HUES64 (cell line): ENCODE measurements at regions not wholly inside any gene's neighbourhood (a gene's known extent, or its start where the extent isn't known, plus 50 kb on each side); places are given as distances from the start of the nearest gene placed in this dataset.
"Not testable (repeated sequence)": the region's sequence is repeated elsewhere in the genome, so short reads cannot be mapped to it uniquely, and the experiment has no call there.

Experiments
- H3K27ac ChIP-seq: 2 replicates; pipeline ENCODE4 v1.7.0; 2013; ENCODE audit warnings: low read depth, low read length, inconsistent platforms
- H3K27me3 ChIP-seq: 2 replicates; pipeline ENCODE4 v1.6.1; 2013; ENCODE audit warnings: mild to moderate bottlenecking, low read length; ENCODE audit not compliant: insufficient read depth
- H3K36me3 ChIP-seq: 2 replicates; pipeline ENCODE4 v1.6.1; 2013; ENCODE audit warnings: mild to moderate bottlenecking, low read length; ENCODE audit not compliant: insufficient read depth
- H3K4me1 ChIP-seq: 2 replicates; pipeline ENCODE4 v1.6.1; 2013; ENCODE audit warnings: mild to moderate bottlenecking, low read length, moderate library complexity; ENCODE audit not compliant: insufficient read depth
- H3K4me3 ChIP-seq: 2 replicates; pipeline ENCODE4 v1.5.1; 2013; ENCODE audit warnings: mild to moderate bottlenecking, low read length, moderate library complexity
- H3K9ac ChIP-seq: 2 replicates; pipeline ENCODE4 v1.6.1; 2013; ENCODE audit warnings: mild to moderate bottlenecking, low read depth, low read length
- H3K9me3 ChIP-seq: 2 replicates; pipeline ENCODE4 v1.6.1; 2013; ENCODE audit warnings: low read depth, low read length; ENCODE audit not compliant: insufficient read depth
- WGBS: fragments of 150-250, 120-280 bp; methylation state at CpG from one replicate; pipeline ENCODE4 v1.1.7; 2013; ENCODE audit warnings: missing lambda C conversion rate; 5-methylcytosine and 5-hydroxymethylcytosine counted together

- H3K36me3 ChIP-seq, H3K4me1 ChIP-seq, H3K27me3 ChIP-seq, H3K9ac ChIP-seq, H3K4me3 ChIP-seq, H3K9me3 ChIP-seq, H3K27ac ChIP-seq: not testable (repeated sequence)
- 64% methylated on average over 3 of the region's 4 CpGs for WGBS
These were observed 197.0 kb upstream of the USP9Y start for GRCh38 chrY:12504028-12504427.

- H3K4me1 ChIP-seq = no peaks in the 10 kb centered on the region
- no peak overlapping the region for H3K27ac ChIP-seq
- no peak overlapping the region for H3K4me3 ChIP-seq
- H3K36me3 ChIP-seq = no peaks in the 10 kb centered on the region
- WGBS = no CpG with 5 or more reads among the region's 1 CpG
- no peak overlapping the region for H3K9ac ChIP-seq
- no peaks in the 10 kb centered on the region for H3K27me3 ChIP-seq
- no peaks in the 10 kb centered on the region for H3K9me3 ChIP-seq
These were observed 183.7 kb upstream of the USP9Y start for GRCh38 chrY:12517338-12517737.

- H3K4me1 ChIP-seq = no peaks in the 10 kb centered on the region
- no peaks in the 10 kb centered on the region for H3K36me3 ChIP-seq
- H3K27ac ChIP-seq = no peak overlapping the region
- no peak overlapping the region for H3K9ac ChIP-seq
- no peaks in the 10 kb centered on the region for H3K27me3 ChIP-seq
- H3K9me3 ChIP-seq = peaks cover 5% of the 10 kb centered on the region; the same call in 1 of the 2 replicates
- no peak overlapping the region for H3K4me3 ChIP-seq
- WGBS = 100% methylated on average over 1 of the region's 3 CpGs
These were observed 175.8 kb upstream of the USP9Y start for GRCh38 chrY:12525206-12525605.

GRCh38 chrY:12526362-12527063 is 174.5 kb upstream of the USP9Y start:
- 62% methylated on average over 4 of the region's 4 CpGs for WGBS
- no peak overlapping the region for H3K27ac ChIP-seq
- no peak overlapping the region for H3K4me3 ChIP-seq
- no peaks in the 10 kb centered on the region for H3K27me3 ChIP-seq
- no peak overlapping the region for H3K9ac ChIP-seq
- H3K36me3 ChIP-seq = no peaks in the 10 kb centered on the region
- H3K4me1 ChIP-seq = no peaks in the 10 kb centered on the region
- peaks cover 5% of the 10 kb centered on the region; the same call in 1 of the 2 replicates for H3K9me3 ChIP-seq

GRCh38 chrY:12537226-12537854 is 163.7 kb upstream of the USP9Y start:
- H3K27me3 ChIP-seq = no peaks in the 10 kb centered on the region
- WGBS = 95% methylated on average over 46 of the region's 46 CpGs
- H3K4me3 ChIP-seq = no peak overlapping the region
- H3K27ac ChIP-seq = no peak overlapping the region
- H3K9me3 ChIP-seq = peaks cover 13% of the 10 kb centered on the region; the same call in 1 of the 2 replicates
- H3K9ac ChIP-seq = no peak overlapping the region
- no peaks in the 10 kb centered on the region for H3K4me1 ChIP-seq
- no peaks in the 10 kb centered on the region for H3K36me3 ChIP-seq

GRCh38 chrY:12546746-12547420 is 154.1 kb upstream of the USP9Y start:
- Histone ChIP-seq H3K4me3 (no peak overlapping the region), H3K27ac (no peak overlapping the region), H3K4me1 (no peaks in the 10 kb centered on the region), H3K9me3 (peaks cover 13% of the 10 kb centered on the region; the same call in 1 of the 2 replicates), H3K9ac (no peak overlapping the region), H3K27me3 (no peaks in the 10 kb centered on the region), H3K36me3 (no peaks in the 10 kb centered on the region)
- WGBS = 72% methylated on average over 7 of the region's 9 CpGs

GRCh38 chrY:12552471-12553283 is 148.4 kb upstream of the USP9Y start:
- Histone ChIP-seq H3K4me3 (no peak overlapping the region), H3K4me1 (no peaks in the 10 kb centered on the region), H3K9ac (no peak overlapping the region), H3K36me3 (no peaks in the 10 kb centered on the region), H3K27ac (no peak overlapping the region), H3K9me3 (0 out of 2 replicates have a peak, but pooled peaks cover 3% of the 10 kb centered on the region), H3K27me3 (no peaks in the 10 kb centered on the region)
- 83% methylated on average over 4 of the region's 4 CpGs for WGBS

- Histone ChIP-seq H3K9ac (no peak overlapping the region), H3K4me1 (no peaks in the 10 kb centered on the region), H3K4me3 (no peak overlapping the region), H3K27ac (no peak overlapping the region), H3K9me3 (0 out of 2 replicates have a peak, but pooled peaks cover 3% of the 10 kb centered on the region), H3K36me3 (no peaks in the 10 kb centered on the region), H3K27me3 (no peaks in the 10 kb centered on the region)
- WGBS = 90% methylated on average over 1 of the region's 1 CpG
These were observed 147.1 kb upstream of the USP9Y start for GRCh38 chrY:12553909-12554308.

- H3K4me3 ChIP-seq = no peak overlapping the region
- WGBS = no CpG with 5 or more reads among the region's 1 CpG
- no peak overlapping the region for H3K9ac ChIP-seq
- no peaks in the 10 kb centered on the region for H3K4me1 ChIP-seq
- H3K27ac ChIP-seq = no peak overlapping the region
- no peaks in the 10 kb centered on the region for H3K27me3 ChIP-seq
- no peaks in the 10 kb centered on the region for H3K36me3 ChIP-seq
- 0 out of 2 replicates have a peak, but pooled peaks cover 3% of the 10 kb centered on the region for H3K9me3 ChIP-seq
These were observed 146.0 kb upstream of the USP9Y start for GRCh38 chrY:12555005-12555404.

- no peaks in the 10 kb centered on the region for H3K27me3 ChIP-seq
- H3K4me1 ChIP-seq = no peaks in the 10 kb centered on the region
- no peaks in the 10 kb centered on the region for H3K36me3 ChIP-seq
- H3K4me3 ChIP-seq = no peak overlapping the region
- H3K27ac ChIP-seq = no peak overlapping the region
- 0 out of 2 replicates have a peak, but pooled peaks cover 3% of the 10 kb centered on the region for H3K9me3 ChIP-seq
- 89% methylated on average over 4 of the region's 4 CpGs for WGBS
- no peak overlapping the region for H3K9ac ChIP-seq
These were observed 142.0 kb upstream of the USP9Y start for GRCh38 chrY:12559007-12559406.

GRCh38 chrY:12576278-12576677 is 124.8 kb upstream of the USP9Y start:
- Histone ChIP-seq H3K9ac (no peak overlapping the region), H3K9me3 (no peaks in the 10 kb centered on the region), H3K4me1 (no peaks in the 10 kb centered on the region), H3K27me3 (no peaks in the 10 kb centered on the region), H3K27ac (no peak overlapping the region), H3K36me3 (no peaks in the 10 kb centered on the region), H3K4me3 (no peak overlapping the region)
- WGBS = 70% methylated on average over 5 of the region's 5 CpGs
